ENCODE measurements at regions not wholly inside any gene's neighbourhood (a gene's known extent, or its start where the extent isn't known, plus 50 kb on each side); places are given as distances from the start of the nearest gene placed in this dataset.

GRCh38 chr13:60282186-60282585 is 114.8 kb upstream of the TDRD3 start:
- no peak for DNase-seq (ENCODE audit: low read depth in 4 of 4, low spot score in 2 of 4)

- no peak for DNase-seq (ENCODE audit: low read depth in 4 of 4, low spot score in 2 of 4)
Observed at GRCh38 chr13:60282708-60283107, 114.3 kb upstream of the TDRD3 start.

- DNase-seq (ENCODE audit: low read depth in 4 of 4, low spot score in 2 of 4) = no peak
Observed at GRCh38 chr13:60286707-60287106, 110.3 kb upstream of the TDRD3 start.

- DNase-seq (ENCODE audit: low read depth in 4 of 4, low spot score in 2 of 4) = no peak
Observed at GRCh38 chr13:60288569-60288968, 108.5 kb upstream of the TDRD3 start.

- no peak for DNase-seq (ENCODE audit: low read depth in 4 of 4, low spot score in 2 of 4)
Observed at GRCh38 chr13:60303166-60303565, 93.9 kb upstream of the TDRD3 start.

- no peak for DNase-seq (ENCODE audit: low read depth in 4 of 4, low spot score in 2 of 4)
Observed at GRCh38 chr13:60311527-60311926, 85.5 kb upstream of the TDRD3 start.

- DNase-seq (ENCODE audit: low read depth in 4 of 4, low spot score in 2 of 4) = no peak
Observed at GRCh38 chr13:60312851-60313505, 84.0 kb upstream of the TDRD3 start.

- DNase-seq (ENCODE audit: low read depth in 4 of 4, low spot score in 2 of 4) = no peak
Observed at GRCh38 chr13:60318186-60318585, 78.8 kb upstream of the TDRD3 start.

- no peak for DNase-seq (ENCODE audit: low read depth in 4 of 4, low spot score in 2 of 4)
Observed at GRCh38 chr13:60324131-60324530, 72.9 kb upstream of the TDRD3 start.

GRCh38 chr13:60326273-60326672 is 70.7 kb upstream of the TDRD3 start:
- no peak for DNase-seq (ENCODE audit: low read depth in 4 of 4, low spot score in 2 of 4)

GRCh38 chr13:60327511-60327910 is 69.5 kb upstream of the TDRD3 start:
- no peak for DNase-seq (ENCODE audit: low read depth in 4 of 4, low spot score in 2 of 4)

GRCh38 chr13:60328073-60328472 is 68.9 kb upstream of the TDRD3 start:
- DNase-seq (ENCODE audit: low read depth in 4 of 4, low spot score in 2 of 4) = no peak

- no peak for DNase-seq (ENCODE audit: low read depth in 4 of 4, low spot score in 2 of 4)
Observed at GRCh38 chr13:60329221-60329923, 67.6 kb upstream of the TDRD3 start.

- DNase-seq (ENCODE audit: low read depth in 4 of 4, low spot score in 2 of 4) = no peak
Observed at GRCh38 chr13:60331249-60332012, 65.6 kb upstream of the TDRD3 start.

GRCh38 chr13:60332682-60333081 is 64.3 kb upstream of the TDRD3 start:
- DNase-seq (ENCODE audit: low read depth in 4 of 4, low spot score in 2 of 4) = no peak

- DNase-seq (ENCODE audit: low read depth in 4 of 4, low spot score in 2 of 4) = no peak
Observed at GRCh38 chr13:60334310-60334709, 62.7 kb upstream of the TDRD3 start.

- no peak for DNase-seq (ENCODE audit: low read depth in 4 of 4, low spot score in 2 of 4)
Observed at GRCh38 chr13:60335531-60335930, 61.5 kb upstream of the TDRD3 start.

GRCh38 chr13:60338754-60339153 is 58.3 kb upstream of the TDRD3 start:
- no peak for DNase-seq (ENCODE audit: low read depth in 4 of 4, low spot score in 2 of 4)

GRCh38 chr13:60343978-60344377 is 53.0 kb upstream of the TDRD3 start:
- DNase-seq (ENCODE audit: low read depth in 4 of 4, low spot score in 2 of 4) = no peak

GRCh38 chr13:60347174-60347573 is 49.8 kb upstream of the TDRD3 start:
- DNase-seq (ENCODE audit: low read depth in 4 of 4, low spot score in 2 of 4) = no peak

Data from left renal cortex interstitium (tissue), 4 donors.